Thymus (tissue), 11 donors: ENCODE measurements at regions not wholly inside any gene's neighbourhood (a gene's known extent, or its start where the extent isn't known, plus 50 kb on each side); places are given as distances from the start of the nearest gene placed in this dataset.

Experiments
- DNase-seq, 9 donors: peaks; one replicate each; pipeline ENCODE4 v3.0.0-alpha.2; 2013; ENCODE audit warnings: low spot score in 9 of 9, low read depth in 6 of 9, missing footprints in 1 of 9
- H3K27ac ChIP-seq, 2 donors: one replicate each; pipeline ENCODE4 v1.5.1; 2013; ENCODE audit warnings: control low read depth in 1 of 2, low read depth in 1 of 2, low read length in 1 of 2, mild to moderate bottlenecking in 1 of 2, moderate library complexity in 1 of 2
- H3K27me3 ChIP-seq, 2 donors: one replicate each; pipeline ENCODE4 v1.5.1; 2013; ENCODE audit warnings: low read length in 1 of 2; ENCODE audit not compliant: control insufficient read depth in 2 of 2, insufficient read depth in 1 of 2
- H3K36me3 ChIP-seq, 2 donors: one replicate each; pipeline ENCODE4 v1.5.1; 2013; ENCODE audit warnings: low read length in 1 of 2, mild to moderate bottlenecking in 1 of 2, moderate library complexity in 1 of 2; ENCODE audit not compliant: control insufficient read depth in 2 of 2, insufficient read depth in 2 of 2
- H3K4me1 ChIP-seq, 2 donors: one replicate each; pipeline ENCODE4 v1.5.1; 2013; ENCODE audit warnings: low read length in 2 of 2; ENCODE audit not compliant: control insufficient read depth in 2 of 2, insufficient read depth in 2 of 2
- H3K4me3 ChIP-seq, 2 donors: one replicate each; pipeline ENCODE4 v1.5.1; 2013; ENCODE audit warnings: low read length in 2 of 2, control low read depth in 1 of 2, mild to moderate bottlenecking in 1 of 2
- H3K9me3 ChIP-seq, 2 donors: one replicate each; pipeline ENCODE4 v1.5.1; 2013; ENCODE audit warnings: low read length in 1 of 2, mild to moderate bottlenecking in 1 of 2; ENCODE audit not compliant: control insufficient read depth in 2 of 2, insufficient read depth in 1 of 2
- WGBS: extraction: QIAGEN DNeasy Blood & Tissue Kit; methylation state at CpG from one replicate; pipeline ENCODE4 v1.1.7; 2013; 5-methylcytosine and 5-hydroxymethylcytosine counted together
- donor health status: healthy.

GRCh38 chr2:11962707-11963328, 216.4 kb downstream of the LPIN1 start:
- Histone ChIP-seq H3K9me3 (no peaks in the 10 kb centered on the region), H3K4me3 (no peak overlapping the region), H3K27ac (no peak overlapping the region), H3K27me3 (no peaks in the 10 kb centered on the region), H3K36me3 (no peaks in the 10 kb centered on the region), H3K4me1 (no peaks in the 10 kb centered on the region)
- DNase-seq, result no peak
- WGBS, result 97% methylated on average over 10 of the region's 10 CpGs

- WGBS, result 97% methylated on average over 1 of the region's 1 CpG
Observed at GRCh38 chr2:11963966-11964365, 217.5 kb downstream of the LPIN1 start.

GRCh38 chr2:11967946-11968465, 221.6 kb downstream of the LPIN1 start:
- H3K27me3 ChIP-seq, result no peaks in the 10 kb centered on the region
- no peaks in the 10 kb centered on the region for H3K36me3 ChIP-seq
- no peaks in the 10 kb centered on the region for H3K9me3 ChIP-seq
- WGBS, result 53% methylated on average over 7 of the region's 7 CpGs
- no peaks in the 10 kb centered on the region for H3K4me1 ChIP-seq
- H3K27ac ChIP-seq, result no peak overlapping the region
- peak in 1 of 9 donors; percentile 28 for DNase-seq
- H3K4me3 ChIP-seq, result no peak overlapping the region

More at GRCh38 chr2:11963966-11964365, 217.5 kb downstream of the LPIN1 start:
- Histone ChIP-seq H3K4me1 (no peaks in the 10 kb centered on the region), H3K9me3 (no peaks in the 10 kb centered on the region), H3K27ac (no peak overlapping the region), H3K36me3 (no peaks in the 10 kb centered on the region), H3K4me3 (no peak overlapping the region), H3K27me3 (no peaks in the 10 kb centered on the region)
- DNase-seq, result no peak

- DNase-seq, result no peak
- no peaks in the 10 kb centered on the region for H3K9me3 ChIP-seq
- no peak overlapping the region for H3K4me3 ChIP-seq
- no peaks in the 10 kb centered on the region for H3K36me3 ChIP-seq
- no peaks in the 10 kb centered on the region for H3K4me1 ChIP-seq
- H3K27me3 ChIP-seq, result no peaks in the 10 kb centered on the region
- 95% methylated on average over 5 of the region's 5 CpGs for WGBS
- no peak overlapping the region for H3K27ac ChIP-seq
Observed at GRCh38 chr2:11968521-11968920, 222.1 kb downstream of the LPIN1 start.

GRCh38 chr2:11969774-11970173, 223.3 kb downstream of the LPIN1 start:
- Histone ChIP-seq H3K27me3 (no peaks in the 10 kb centered on the region), H3K36me3 (no peaks in the 10 kb centered on the region), H3K9me3 (peaks cover 0 to 5% of the 10 kb centered on the region in 2 donors), H3K27ac (no peak overlapping the region), H3K4me1 (no peaks in the 10 kb centered on the region), H3K4me3 (no peak overlapping the region)
- DNase-seq, result no peak
- 95% methylated on average over 1 of the region's 1 CpG for WGBS

GRCh38 chr2:11974573-11974972, 228.1 kb downstream of the LPIN1 start:
- Histone ChIP-seq H3K9me3 (peaks cover 0 to 11% of the 10 kb centered on the region in 2 donors), H3K27ac (no peak overlapping the region), H3K27me3 (no peaks in the 10 kb centered on the region), H3K4me1 (no peaks in the 10 kb centered on the region), H3K4me3 (no peak overlapping the region), H3K36me3 (no peaks in the 10 kb centered on the region)
- no peak for DNase-seq
- WGBS, result 98% methylated on average over 1 of the region's 1 CpG

- DNase-seq, result no peak
- Histone ChIP-seq H3K36me3 (no peaks in the 10 kb centered on the region), H3K4me1 (no peaks in the 10 kb centered on the region), H3K9me3 (peaks cover 0 to 11% of the 10 kb centered on the region in 2 donors), H3K27ac (no peak overlapping the region), H3K27me3 (no peaks in the 10 kb centered on the region), H3K4me3 (no peak overlapping the region)
- WGBS, result 86% methylated on average over 1 of the region's 1 CpG
Observed at GRCh38 chr2:11975373-11975772, 228.9 kb downstream of the LPIN1 start.

- no peak overlapping the region for H3K27ac ChIP-seq
- H3K27me3 ChIP-seq, result no peaks in the 10 kb centered on the region
- H3K9me3 ChIP-seq, result peaks cover 0 to 11% of the 10 kb centered on the region in 2 donors
- no peak for DNase-seq
- no peaks in the 10 kb centered on the region for H3K4me1 ChIP-seq
- H3K36me3 ChIP-seq, result no peaks in the 10 kb centered on the region
- no peak overlapping the region for H3K4me3 ChIP-seq
Observed at GRCh38 chr2:11976073-11976472, 229.6 kb downstream of the LPIN1 start.

GRCh38 chr2:11977766-11978524, 231.5 kb downstream of the LPIN1 start:
- H3K4me1 ChIP-seq, result no peaks in the 10 kb centered on the region
- H3K4me3 ChIP-seq, result no peak overlapping the region
- H3K9me3 ChIP-seq, result peaks cover 0 to 14% of the 10 kb centered on the region in 2 donors
- H3K36me3 ChIP-seq, result no peaks in the 10 kb centered on the region
- WGBS, result 89% methylated on average over 8 of the region's 8 CpGs
- no peak for DNase-seq
- H3K27ac ChIP-seq, result no peak overlapping the region
- H3K27me3 ChIP-seq, result no peaks in the 10 kb centered on the region
